Astrocyte (in vitro differentiated cells and primary cell): ENCODE measurements at regions not wholly inside any gene's neighbourhood (a gene's known extent, or its start where the extent isn't known, plus 50 kb on each side); places are given as distances from the start of the nearest gene placed in this dataset.

ENCODE experiments used
- DNase-seq: peaks from one replicate; pipeline ENCODE4 v3.0.0-alpha.2; 2010; ENCODE audit warnings: low read depth
- FAIRE-seq: peaks from 2 replicates; lab custom pipeline; 2011; peaks lifted over from hg19 to GRCh38; lab: Jason Lieb, UNC
- H2AFZ ChIP-seq: 2 replicates; pipeline ENCODE4 v1.6.0; 2012; ENCODE audit warnings: low read depth, low read length, inconsistent platforms
- H3K27ac ChIP-seq: 2 replicates; pipeline ENCODE4 v1.5.1; 2011; ENCODE audit warnings: low read depth, low read length, inconsistent platforms
- H3K27me3 ChIP-seq: 2 replicates; pipeline ENCODE4 v1.6.0; 2011; ENCODE audit warnings: low read length, inconsistent platforms; ENCODE audit not compliant: insufficient read depth
- H3K36me3 ChIP-seq: 2 replicates; pipeline ENCODE4 v1.5.1; 2011; ENCODE audit warnings: low read length, inconsistent platforms; ENCODE audit not compliant: insufficient read depth
- H3K4me1 ChIP-seq: 2 replicates; pipeline ENCODE4 v1.5.1; 2011; ENCODE audit warnings: low read length, inconsistent platforms; ENCODE audit not compliant: insufficient read depth
- H3K4me2 ChIP-seq: 2 replicates; pipeline ENCODE4 v1.6.0; 2012; ENCODE audit warnings: low read length, inconsistent platforms
- H3K4me3 ChIP-seq: 2 replicates; pipeline ENCODE4 v1.5.1; 2011; ENCODE audit warnings: low read depth, mild to moderate bottlenecking, low read length, inconsistent platforms; ENCODE audit not compliant: insufficient read depth
- H3K79me2 ChIP-seq: 2 replicates; pipeline ENCODE4 v1.6.0; 2012; ENCODE audit warnings: mild to moderate bottlenecking, low read length, inconsistent platforms; ENCODE audit not compliant: insufficient read depth
- H3K9ac ChIP-seq: 2 replicates; pipeline ENCODE4 v1.6.0; 2012; ENCODE audit warnings: mild to moderate bottlenecking, low read length, inconsistent platforms
- H3K9me3 ChIP-seq: 2 replicates; pipeline ENCODE4 v1.5.1; 2012; ENCODE audit warnings: low read depth, mild to moderate bottlenecking, low read length, inconsistent platforms; ENCODE audit not compliant: insufficient read depth
- H4K20me1 ChIP-seq: 2 replicates; pipeline ENCODE4 v1.6.0; 2012; ENCODE audit warnings: low read length, inconsistent platforms; ENCODE audit not compliant: insufficient read depth
- H3K27ac Mint-ChIP-seq: one replicate; pipeline ENCODE4 v1.8.0; 2021; ENCODE audit warnings: mild to moderate bottlenecking, mixed read lengths; ENCODE audit not compliant: unreplicated experiment
- H3K27me3 Mint-ChIP-seq: one replicate; pipeline ENCODE4 v1.8.0; 2021; ENCODE audit warnings: low read depth, mixed read lengths; ENCODE audit not compliant: unreplicated experiment
- H3K36me3 Mint-ChIP-seq: one replicate; pipeline ENCODE4 v1.8.0; 2021; ENCODE audit warnings: low read depth, mixed read lengths; ENCODE audit not compliant: unreplicated experiment
- H3K4me1 Mint-ChIP-seq: one replicate; pipeline ENCODE4 v1.8.0; 2021; ENCODE audit warnings: low read depth, mixed read lengths; ENCODE audit not compliant: unreplicated experiment
- H3K4me3 Mint-ChIP-seq: one replicate; pipeline ENCODE4 v1.8.0; 2021; ENCODE audit warnings: mild to moderate bottlenecking, moderate library complexity, mixed read lengths; ENCODE audit not compliant: unreplicated experiment
- H3K9me3 Mint-ChIP-seq: one replicate; pipeline ENCODE4 v1.8.0; 2021; ENCODE audit warnings: mild to moderate bottlenecking, mixed read lengths; ENCODE audit not compliant: unreplicated experiment
- EZH2 ChIP-seq: IDR thresholded peaks from 2 replicates; pipeline ENCODE4 v1.6.1; 2012; ENCODE audit warnings: mild to moderate bottlenecking, low read length, inconsistent platforms; ENCODE audit not compliant: insufficient read depth
- TF ChIP-seq, protein P1 (sequence below): IDR thresholded peaks from 2 replicates; pipeline ENCODE4 v1.5.1; 2011; ENCODE audit warnings: low read depth, mild to moderate bottlenecking, inconsistent platforms, low read length, moderate library complexity; ENCODE audit not compliant: insufficient read depth

DNA sequence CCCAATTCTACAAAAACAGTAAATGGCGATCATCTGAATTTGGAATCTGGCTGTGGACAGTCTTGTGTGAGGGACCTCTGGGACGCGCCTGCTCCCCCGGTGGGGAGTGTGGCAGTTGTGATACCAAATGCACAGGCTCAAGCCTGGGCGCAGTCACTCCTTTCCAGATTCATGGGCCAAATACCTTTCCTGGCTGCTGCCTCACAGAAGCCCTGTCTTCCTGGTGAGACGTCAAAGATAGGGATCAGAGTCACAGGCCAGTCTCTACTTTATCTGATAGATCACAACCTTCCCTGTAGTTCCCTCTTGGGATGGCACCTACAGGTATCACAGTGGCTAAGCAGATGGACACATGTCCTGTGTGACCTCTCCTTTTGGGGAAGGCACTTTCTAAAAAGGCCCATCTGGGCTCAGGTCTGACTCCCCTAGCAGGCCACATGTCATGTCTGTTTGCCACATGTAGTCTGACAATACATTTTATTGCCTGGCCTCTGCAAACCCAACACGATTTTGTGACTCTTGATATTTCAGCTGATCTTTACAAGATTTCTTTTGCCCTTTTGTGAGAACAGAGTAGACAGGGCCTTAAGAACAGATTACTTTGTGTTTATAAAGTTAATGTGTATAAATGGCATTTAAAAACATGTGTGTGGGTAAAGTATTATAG lies 150.1 kb downstream of the SNX10 start:
- H3K9ac ChIP-seq: no peak overlapping the region
- FAIRE-seq (no peak), DNase-seq (no peak)
- no peaks in the 10 kb centered on the region for H3K36me3 ChIP-seq
- H3K27ac ChIP-seq: no peak overlapping the region
- H3K4me1 Mint-ChIP-seq: peaks cover 10% of the 10 kb centered on the region
- H3K4me3 ChIP-seq: no peak overlapping the region
- no peak overlapping the region for H3K27ac Mint-ChIP-seq
- no peaks in the 10 kb centered on the region for H3K27me3 ChIP-seq
- H3K9me3 Mint-ChIP-seq: no peaks in the 10 kb centered on the region
- no peak overlapping the region for H2AFZ ChIP-seq
- H3K4me1 ChIP-seq: no peaks in the 10 kb centered on the region
- no peaks in the 10 kb centered on the region for H4K20me1 ChIP-seq
- H3K9me3 ChIP-seq: no peaks in the 10 kb centered on the region
- TF ChIP-seq, protein P1, sequence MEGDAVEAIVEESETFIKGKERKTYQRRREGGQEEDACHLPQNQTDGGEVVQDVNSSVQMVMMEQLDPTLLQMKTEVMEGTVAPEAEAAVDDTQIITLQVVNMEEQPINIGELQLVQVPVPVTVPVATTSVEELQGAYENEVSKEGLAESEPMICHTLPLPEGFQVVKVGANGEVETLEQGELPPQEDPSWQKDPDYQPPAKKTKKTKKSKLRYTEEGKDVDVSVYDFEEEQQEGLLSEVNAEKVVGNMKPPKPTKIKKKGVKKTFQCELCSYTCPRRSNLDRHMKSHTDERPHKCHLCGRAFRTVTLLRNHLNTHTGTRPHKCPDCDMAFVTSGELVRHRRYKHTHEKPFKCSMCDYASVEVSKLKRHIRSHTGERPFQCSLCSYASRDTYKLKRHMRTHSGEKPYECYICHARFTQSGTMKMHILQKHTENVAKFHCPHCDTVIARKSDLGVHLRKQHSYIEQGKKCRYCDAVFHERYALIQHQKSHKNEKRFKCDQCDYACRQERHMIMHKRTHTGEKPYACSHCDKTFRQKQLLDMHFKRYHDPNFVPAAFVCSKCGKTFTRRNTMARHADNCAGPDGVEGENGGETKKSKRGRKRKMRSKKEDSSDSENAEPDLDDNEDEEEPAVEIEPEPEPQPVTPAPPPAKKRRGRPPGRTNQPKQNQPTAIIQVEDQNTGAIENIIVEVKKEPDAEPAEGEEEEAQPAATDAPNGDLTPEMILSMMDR: no peak
- TF ChIP-seq EZH2: no peak
- H3K27me3 Mint-ChIP-seq: peaks cover 9% of the 10 kb centered on the region
- H3K36me3 Mint-ChIP-seq: no peaks in the 10 kb centered on the region
- no peak overlapping the region for H3K4me2 ChIP-seq
- no peak overlapping the region for H3K4me3 Mint-ChIP-seq
- no peaks in the 10 kb centered on the region for H3K79me2 ChIP-seq

DNA sequence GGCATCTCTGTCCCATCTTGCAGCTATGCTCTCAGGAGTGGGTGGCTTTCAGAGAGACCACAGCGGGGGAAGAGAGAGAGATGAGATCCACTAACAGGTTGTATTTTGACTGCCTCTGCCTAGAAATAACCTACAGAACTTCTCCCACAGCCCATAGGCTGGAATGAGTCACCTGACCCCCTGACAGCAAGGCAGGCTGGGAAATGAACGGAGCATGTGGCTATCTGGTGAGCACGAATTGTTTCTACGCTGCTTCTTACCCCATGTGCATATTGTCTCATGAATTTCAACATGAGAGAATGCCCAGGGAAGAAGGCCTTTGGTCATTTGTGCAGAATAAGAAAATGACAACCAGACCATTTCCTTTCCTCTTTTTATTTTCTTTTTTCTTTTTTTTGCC lies 151.3 kb downstream of the SNX10 start:
- Mint-ChIP-seq H3K4me3 (no peak overlapping the region), H3K36me3 (no peaks in the 10 kb centered on the region), H3K4me1 (peaks cover 3% of the 10 kb centered on the region), H3K9me3 (no peaks in the 10 kb centered on the region), H3K27ac (no peak overlapping the region), H3K27me3 (peaks cover 9% of the 10 kb centered on the region)
- FAIRE-seq: no peak
- DNase-seq: no peak
- Histone ChIP-seq H4K20me1 (no peaks in the 10 kb centered on the region), H3K36me3 (no peaks in the 10 kb centered on the region), H3K27ac (no peak overlapping the region), H3K9ac (no peak overlapping the region), H3K4me1 (no peaks in the 10 kb centered on the region), H3K79me2 (no peaks in the 10 kb centered on the region), H2AFZ (no peak overlapping the region), H3K27me3 (no peaks in the 10 kb centered on the region), H3K4me3 (no peak overlapping the region), H3K9me3 (no peaks in the 10 kb centered on the region), H3K4me2 (no peak overlapping the region)
- TF ChIP-seq EZH2: no peak
- TF ChIP-seq, protein P1: no peak

DNA sequence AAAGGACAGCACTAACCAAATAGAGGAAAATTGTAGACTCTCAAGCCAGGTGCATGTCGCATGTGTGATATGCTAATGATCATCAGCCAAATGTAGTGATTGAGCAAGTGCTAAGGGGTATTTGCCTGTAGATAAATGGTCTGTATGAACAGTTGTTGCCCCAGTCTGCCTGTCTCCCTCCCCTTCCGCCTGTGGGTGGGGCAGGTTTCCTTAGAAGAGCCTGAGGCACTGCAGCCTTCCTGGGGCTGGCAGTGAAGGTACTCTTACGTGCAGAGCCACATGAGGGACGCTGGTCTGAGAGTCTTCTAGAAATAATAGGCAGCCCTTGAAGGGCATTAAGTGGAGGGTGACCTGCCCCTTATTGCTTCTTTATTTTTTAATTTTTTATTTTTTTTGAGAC lies 152.1 kb downstream of the SNX10 start:
- H3K9me3 Mint-ChIP-seq: peaks cover 3% of the 10 kb centered on the region
- no peak overlapping the region for H3K27ac Mint-ChIP-seq
- Histone ChIP-seq H3K79me2 (no peaks in the 10 kb centered on the region), H3K4me3 (no peak overlapping the region), H3K27ac (no peak overlapping the region), H2AFZ (no peak overlapping the region), H3K4me1 (no peaks in the 10 kb centered on the region), H3K4me2 (no peak overlapping the region), H3K36me3 (no peaks in the 10 kb centered on the region), H3K9ac (no peak overlapping the region), H3K27me3 (no peaks in the 10 kb centered on the region), H4K20me1 (no peaks in the 10 kb centered on the region), H3K9me3 (no peaks in the 10 kb centered on the region)
- no peaks in the 10 kb centered on the region for H3K36me3 Mint-ChIP-seq
- no peak for FAIRE-seq
- H3K27me3 Mint-ChIP-seq: peaks cover 9% of the 10 kb centered on the region
- H3K4me1 Mint-ChIP-seq: peaks cover 3% of the 10 kb centered on the region
- H3K4me3 Mint-ChIP-seq: no peak overlapping the region
- no peak for TF ChIP-seq EZH2
- TF ChIP-seq, protein P1: no peak
- no peak for DNase-seq
